ENCODE measurements at regions not wholly inside any gene's neighbourhood (a gene's known extent, or its start where the extent isn't known, plus 50 kb on each side); places are given as distances from the start of the nearest gene placed in this dataset.

DNA sequence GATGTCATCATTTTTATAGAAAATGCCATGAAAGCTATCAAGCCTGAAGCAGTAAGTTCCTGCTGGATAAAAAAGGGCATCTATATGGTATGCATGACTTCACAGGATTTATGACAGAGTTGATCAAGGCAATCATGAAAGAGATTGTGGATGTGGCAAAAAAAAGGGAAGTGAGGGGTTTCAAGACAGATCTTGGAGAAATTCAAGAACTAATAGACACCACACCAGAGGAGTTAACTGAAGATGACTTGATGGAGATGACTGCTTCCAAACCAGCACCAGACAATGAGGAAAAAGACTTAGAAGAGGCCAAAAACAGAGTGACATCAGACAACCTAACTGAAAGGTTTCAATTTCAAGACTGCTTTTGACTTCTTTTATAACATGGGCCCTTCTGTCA is 691.1 kb upstream of the SLC10A2 start:
- no peak for FAIRE-seq
- H3K27me3 ChIP-seq (ENCODE audit: control insufficient read depth, insufficient read depth, low read length) = no peaks in the 10 kb centered on the region
- no peak overlapping the region for H3K4me3 ChIP-seq (ENCODE audit: low read depth, low read length)
- no peaks in the 10 kb centered on the region for H3K36me3 ChIP-seq (ENCODE audit: control insufficient read depth, insufficient read depth, low read length)
- TF ChIP-seq, protein P1, sequence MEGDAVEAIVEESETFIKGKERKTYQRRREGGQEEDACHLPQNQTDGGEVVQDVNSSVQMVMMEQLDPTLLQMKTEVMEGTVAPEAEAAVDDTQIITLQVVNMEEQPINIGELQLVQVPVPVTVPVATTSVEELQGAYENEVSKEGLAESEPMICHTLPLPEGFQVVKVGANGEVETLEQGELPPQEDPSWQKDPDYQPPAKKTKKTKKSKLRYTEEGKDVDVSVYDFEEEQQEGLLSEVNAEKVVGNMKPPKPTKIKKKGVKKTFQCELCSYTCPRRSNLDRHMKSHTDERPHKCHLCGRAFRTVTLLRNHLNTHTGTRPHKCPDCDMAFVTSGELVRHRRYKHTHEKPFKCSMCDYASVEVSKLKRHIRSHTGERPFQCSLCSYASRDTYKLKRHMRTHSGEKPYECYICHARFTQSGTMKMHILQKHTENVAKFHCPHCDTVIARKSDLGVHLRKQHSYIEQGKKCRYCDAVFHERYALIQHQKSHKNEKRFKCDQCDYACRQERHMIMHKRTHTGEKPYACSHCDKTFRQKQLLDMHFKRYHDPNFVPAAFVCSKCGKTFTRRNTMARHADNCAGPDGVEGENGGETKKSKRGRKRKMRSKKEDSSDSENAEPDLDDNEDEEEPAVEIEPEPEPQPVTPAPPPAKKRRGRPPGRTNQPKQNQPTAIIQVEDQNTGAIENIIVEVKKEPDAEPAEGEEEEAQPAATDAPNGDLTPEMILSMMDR (IDR thresholded peaks at IDR 0.05; ENCODE audit: insufficient read depth, low read length, severe bottlenecking) = no peak
- DNase-seq (ENCODE audit: low read depth) = no peak

DNA sequence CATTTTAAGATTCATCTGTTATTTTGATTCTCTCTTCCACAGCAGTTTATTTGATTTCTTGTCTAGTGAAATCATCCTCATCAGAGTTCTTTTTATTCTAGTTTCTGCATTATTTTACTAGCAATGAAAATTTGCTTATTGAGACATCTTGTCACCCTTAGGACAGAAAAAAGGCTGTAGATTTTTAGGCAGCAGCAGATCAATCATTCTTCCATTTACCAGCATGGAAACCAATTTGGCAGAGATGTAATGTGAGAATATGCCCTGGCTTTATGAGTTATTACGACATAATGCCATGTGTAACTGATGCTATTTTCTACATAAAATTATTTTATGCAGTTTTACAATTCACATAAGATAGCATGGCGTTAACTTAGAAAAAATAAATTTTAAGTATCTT is 688.6 kb upstream of the SLC10A2 start:
- no peaks in the 10 kb centered on the region for H3K27me3 ChIP-seq (ENCODE audit: control insufficient read depth, insufficient read depth, low read length)
- no peak for DNase-seq (ENCODE audit: low read depth)
- no peak for FAIRE-seq
- no peak overlapping the region for H3K4me3 ChIP-seq (ENCODE audit: low read depth, low read length)
- H3K36me3 ChIP-seq (ENCODE audit: control insufficient read depth, insufficient read depth, low read length) = no peaks in the 10 kb centered on the region
- TF ChIP-seq, protein P1 (IDR thresholded peaks at IDR 0.05; ENCODE audit: insufficient read depth, low read length, severe bottlenecking) = no peak

DNA sequence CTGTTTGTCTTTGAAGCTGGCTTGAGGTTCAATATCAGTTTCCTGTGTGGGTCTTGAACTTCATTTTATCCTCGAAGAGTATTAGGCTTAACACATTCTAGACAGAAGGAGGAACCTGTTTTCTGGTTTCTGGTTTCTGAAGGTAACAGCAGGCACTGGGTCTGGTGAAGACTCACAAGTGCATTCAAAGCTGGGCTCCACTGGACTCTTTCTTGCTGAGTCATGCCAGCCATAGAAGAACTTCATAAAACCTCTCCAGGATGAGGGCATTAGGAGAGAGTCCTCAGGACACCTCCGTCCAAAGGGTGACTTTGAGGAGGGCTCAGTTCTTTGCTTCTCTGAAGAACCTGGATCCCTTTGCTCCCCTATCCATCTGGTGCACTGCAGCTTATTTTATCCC is 668.6 kb upstream of the SLC10A2 start:
- Histone ChIP-seq H3K36me3 (ENCODE audit: control insufficient read depth, insufficient read depth, low read length) (no peaks in the 10 kb centered on the region), H3K27me3 (ENCODE audit: control insufficient read depth, insufficient read depth, low read length) (no peaks in the 10 kb centered on the region), H3K4me3 (ENCODE audit: low read depth, low read length) (no peak overlapping the region)
- TF ChIP-seq, protein P1 (IDR thresholded peaks at IDR 0.05; ENCODE audit: insufficient read depth, low read length, severe bottlenecking) = no peak
- no peak for DNase-seq (ENCODE audit: low read depth)
- no peak for FAIRE-seq

DNA sequence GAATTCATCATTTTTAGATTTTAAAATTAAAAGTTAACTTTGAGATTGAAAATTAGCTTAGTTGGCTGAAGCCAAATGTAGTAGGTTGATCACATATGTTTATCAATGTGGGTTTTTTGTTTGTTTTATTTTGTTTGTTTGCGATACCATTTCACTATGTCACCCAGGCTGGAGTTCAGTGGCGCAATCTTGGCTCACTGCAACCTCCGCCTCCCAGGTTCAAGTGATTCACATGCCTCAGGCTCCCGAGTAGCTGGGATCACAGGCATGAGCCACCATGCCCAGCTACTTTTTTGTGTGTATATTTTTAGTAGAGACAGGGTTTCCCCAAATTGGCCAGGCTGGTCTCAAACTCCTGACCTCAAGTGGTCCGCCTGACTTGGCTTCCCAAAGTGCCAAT is 665.7 kb upstream of the SLC10A2 start:
- DNase-seq (ENCODE audit: low read depth) (no peak), FAIRE-seq (no peak)
- Histone ChIP-seq H3K27me3 (ENCODE audit: control insufficient read depth, insufficient read depth, low read length) (no peaks in the 10 kb centered on the region), H3K4me3 (ENCODE audit: low read depth, low read length) (no peak overlapping the region), H3K36me3 (ENCODE audit: control insufficient read depth, insufficient read depth, low read length) (no peaks in the 10 kb centered on the region)
- TF ChIP-seq, protein P1 (IDR thresholded peaks at IDR 0.05; ENCODE audit: insufficient read depth, low read length, severe bottlenecking) = no peak

DNA sequence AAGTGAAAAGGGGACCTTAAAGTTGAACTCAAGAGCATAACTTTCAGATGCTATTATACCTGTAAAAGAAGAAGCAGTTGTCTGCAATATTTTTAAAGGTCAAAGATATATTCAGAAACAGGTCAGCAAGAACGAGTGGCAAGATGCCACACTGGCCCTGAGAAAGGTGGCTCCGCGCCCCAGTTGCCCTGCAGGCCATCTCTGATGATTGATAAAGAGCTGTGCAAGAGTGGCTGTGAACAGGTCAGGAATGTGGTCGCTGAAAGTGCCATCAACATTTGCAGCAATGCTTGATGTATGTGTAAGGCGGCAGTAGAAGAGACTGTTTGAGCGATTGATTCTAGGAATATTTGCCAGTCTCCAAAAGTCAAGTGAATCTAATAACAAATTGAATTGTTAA is 664.2 kb upstream of the SLC10A2 start:
- no peaks in the 10 kb centered on the region for H3K27me3 ChIP-seq (ENCODE audit: control insufficient read depth, insufficient read depth, low read length)
- TF ChIP-seq, protein P1 (IDR thresholded peaks at IDR 0.05; ENCODE audit: insufficient read depth, low read length, severe bottlenecking) = no peak
- DNase-seq (ENCODE audit: low read depth) (no peak), FAIRE-seq (no peak)
- H3K4me3 ChIP-seq (ENCODE audit: low read depth, low read length) = no peak overlapping the region
- H3K36me3 ChIP-seq (ENCODE audit: control insufficient read depth, insufficient read depth, low read length) = no peaks in the 10 kb centered on the region

DNA sequence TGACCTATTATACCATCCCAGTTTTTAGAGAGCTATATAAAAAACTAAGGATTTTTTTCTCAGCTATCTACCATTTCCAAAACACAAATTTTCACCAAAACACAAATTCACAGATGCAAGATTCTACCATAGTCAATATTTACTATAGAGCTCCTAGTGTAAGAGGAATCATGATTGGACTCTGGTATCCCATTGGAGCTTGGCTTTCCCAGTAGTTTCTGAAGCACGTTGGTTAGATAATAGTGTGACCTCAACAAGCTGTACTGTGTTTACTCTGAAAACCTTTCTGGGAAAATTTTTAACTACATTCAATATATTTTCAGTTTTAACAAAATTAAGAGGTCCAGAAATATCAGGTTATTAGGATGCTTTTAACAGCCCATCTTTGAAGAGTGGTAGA is 660.6 kb upstream of the SLC10A2 start:
- no peaks in the 10 kb centered on the region for H3K27me3 ChIP-seq (ENCODE audit: control insufficient read depth, insufficient read depth, low read length)
- no peaks in the 10 kb centered on the region for H3K36me3 ChIP-seq (ENCODE audit: control insufficient read depth, insufficient read depth, low read length)
- DNase-seq (ENCODE audit: low read depth) (no peak), FAIRE-seq (no peak)
- TF ChIP-seq, protein P1 (IDR thresholded peaks at IDR 0.05; ENCODE audit: insufficient read depth, low read length, severe bottlenecking) = no peak
- no peak overlapping the region for H3K4me3 ChIP-seq (ENCODE audit: low read depth, low read length)
